ENCODE measurements at regions not wholly inside any gene's neighbourhood (a gene's known extent, or its start where the extent isn't known, plus 50 kb on each side); places are given as distances from the start of the nearest gene placed in this dataset.

- TF ChIP-seq SP1 (IDR thresholded peaks at IDR 0.05) (no peak), FOXA1 (IDR thresholded peaks at IDR 0.05) (no peak), TAF1 (conservative IDR thresholded peaks at IDR 0.05) (no peak), FOXA2 (IDR thresholded peaks at IDR 0.05) (no peak), RAD21 (IDR thresholded peaks at IDR 0.05) (no peak)
These were observed 266.6 kb upstream of the TPM1 start (continued) for GRCh38 chr15:62775932-62776331.

- 87% methylated on average over 2 of the region's 2 CpGs for WGBS
- Histone ChIP-seq H3K36me3 (ENCODE audit: control insufficient read depth in 4 of 4, insufficient read depth in 3 of 4, low read depth in 1 of 4, low read length in 3 of 4) (no peaks in the 10 kb centered on the region), H3K9me3 (ENCODE audit: control insufficient read depth in 4 of 4, low read length in 3 of 4) (no peaks in the 10 kb centered on the region)
These were observed 264.9 kb upstream of the TPM1 start for GRCh38 chr15:62777671-62778070.

DNA sequence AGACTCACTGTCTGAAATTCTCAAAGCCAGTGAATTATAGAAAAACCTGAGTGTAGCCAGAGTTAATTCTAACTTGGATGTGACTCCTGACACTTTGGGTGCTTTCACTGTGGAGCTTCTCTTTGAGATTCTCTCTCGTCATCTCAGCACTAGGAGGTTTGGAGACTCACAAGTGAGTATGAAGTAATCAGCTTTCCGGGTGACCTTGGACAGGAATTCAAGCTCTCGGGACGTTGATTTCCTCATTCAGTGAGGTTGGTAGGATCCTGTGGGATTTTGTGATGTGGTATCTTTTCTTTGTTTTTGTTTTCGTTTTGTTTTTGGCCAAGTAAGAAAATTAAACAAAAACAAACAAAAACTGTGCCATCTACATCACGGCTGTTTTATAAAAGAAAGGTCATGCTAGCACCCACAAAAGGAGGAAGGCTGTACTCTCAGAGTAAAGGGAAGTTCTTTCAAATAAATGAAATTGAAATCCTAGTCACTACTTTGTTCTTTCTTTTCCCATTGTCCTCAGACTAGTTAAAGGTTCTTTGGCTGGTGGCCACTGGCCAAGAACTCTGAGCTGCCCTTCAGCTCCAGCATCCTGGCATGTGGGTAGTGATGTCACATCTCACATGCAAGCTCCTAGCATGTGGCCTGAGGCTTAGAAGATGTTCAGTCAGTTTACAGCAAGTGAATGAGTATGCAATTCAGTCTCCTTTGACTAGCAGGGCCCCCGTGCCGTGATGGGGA lies 263.3 kb upstream of the TPM1 start:
- H3K9me3 ChIP-seq (ENCODE audit: control insufficient read depth in 4 of 4, low read length in 3 of 4) = no peaks in the 10 kb centered on the region
- no peak overlapping the region for H3K27ac ChIP-seq (ENCODE audit: low read depth in 1 of 2, low read length in 2 of 2)
- 64% methylated on average over 8 of the region's 8 CpGs for WGBS
- H3K4me1 ChIP-seq (ENCODE audit: control insufficient read depth in 4 of 4, insufficient read depth in 4 of 4, low read length in 3 of 4) = peaks cover 4 to 5% (median 4%) of the 10 kb centered on the region in 4 donors
- H3K27me3 ChIP-seq (ENCODE audit: control insufficient read depth in 4 of 4, insufficient read depth in 4 of 4, low read length in 3 of 4) = no peaks in the 10 kb centered on the region
- H3K9ac ChIP-seq (ENCODE audit: low read depth in 1 of 2, low read length in 2 of 2) = no peak overlapping the region
- DNase-seq (ENCODE audit: low spot score) = no peak
- no peaks in the 10 kb centered on the region for H3K36me3 ChIP-seq (ENCODE audit: control insufficient read depth in 4 of 4, insufficient read depth in 3 of 4, low read depth in 1 of 4, low read length in 3 of 4)
- H3K4me3 ChIP-seq (ENCODE audit: low read depth in 1 of 3, low read length in 3 of 3) = no peak overlapping the region
- no peak for TF ChIP-seq FOXA1 (IDR thresholded peaks at IDR 0.05)
- peak in 1 of 2 donors; percentile 3 for TF ChIP-seq RAD21 (IDR thresholded peaks at IDR 0.05)

More at GRCh38 chr15:62777671-62778070, 264.9 kb upstream of the TPM1 start:
- no peak for DNase-seq (ENCODE audit: low spot score)
- Histone ChIP-seq H3K9ac (ENCODE audit: low read depth in 1 of 2, low read length in 2 of 2) (no peak overlapping the region), H3K4me3 (ENCODE audit: low read depth in 1 of 3, low read length in 3 of 3) (no peak overlapping the region), H3K27me3 (ENCODE audit: control insufficient read depth in 4 of 4, insufficient read depth in 4 of 4, low read length in 3 of 4) (no peaks in the 10 kb centered on the region), H3K27ac (ENCODE audit: low read depth in 1 of 2, low read length in 2 of 2) (no peak overlapping the region), H3K4me1 (ENCODE audit: control insufficient read depth in 4 of 4, insufficient read depth in 4 of 4, low read length in 3 of 4) (peaks cover 4 to 5% (median 4%) of the 10 kb centered on the region in 4 donors)
- TF ChIP-seq FOXA1 (IDR thresholded peaks at IDR 0.05) = no peak
- TF ChIP-seq HNF4A (conservative IDR thresholded peaks at IDR 0.05) = no peak
- no peak for TF ChIP-seq YY1 (IDR thresholded peaks at IDR 0.05)
- TF ChIP-seq RXRA (IDR thresholded peaks at IDR 0.05) = no peak
- TF ChIP-seq EGR1 (IDR thresholded peaks at IDR 0.05; ENCODE audit: low read depth in 2 of 2) = no peak
- no peak for TF ChIP-seq NR2F2 (IDR thresholded peaks at IDR 0.05)
- TF ChIP-seq, protein P1, sequence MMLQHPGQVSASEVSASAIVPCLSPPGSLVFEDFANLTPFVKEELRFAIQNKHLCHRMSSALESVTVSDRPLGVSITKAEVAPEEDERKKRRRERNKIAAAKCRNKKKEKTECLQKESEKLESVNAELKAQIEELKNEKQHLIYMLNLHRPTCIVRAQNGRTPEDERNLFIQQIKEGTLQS (IDR thresholded peaks at IDR 0.05) = no peak
- no peak for TF ChIP-seq JUND (IDR thresholded peaks at IDR 0.05)
- no peak for TF ChIP-seq GABPA (IDR thresholded peaks at IDR 0.05 in 1 of 2, conservative IDR thresholded peaks at IDR 0.05 in 1 of 2)
- TF ChIP-seq HNF4G (IDR thresholded peaks at IDR 0.05) = no peak
- TF ChIP-seq FOXA2 (IDR thresholded peaks at IDR 0.05) = no peak
- TF ChIP-seq SP1 (IDR thresholded peaks at IDR 0.05) = no peak
- no peak for TF ChIP-seq CTCF (IDR thresholded peaks at IDR 0.05; ENCODE audit: low read depth, low read length, missing input control)
- TF ChIP-seq, protein P2, sequence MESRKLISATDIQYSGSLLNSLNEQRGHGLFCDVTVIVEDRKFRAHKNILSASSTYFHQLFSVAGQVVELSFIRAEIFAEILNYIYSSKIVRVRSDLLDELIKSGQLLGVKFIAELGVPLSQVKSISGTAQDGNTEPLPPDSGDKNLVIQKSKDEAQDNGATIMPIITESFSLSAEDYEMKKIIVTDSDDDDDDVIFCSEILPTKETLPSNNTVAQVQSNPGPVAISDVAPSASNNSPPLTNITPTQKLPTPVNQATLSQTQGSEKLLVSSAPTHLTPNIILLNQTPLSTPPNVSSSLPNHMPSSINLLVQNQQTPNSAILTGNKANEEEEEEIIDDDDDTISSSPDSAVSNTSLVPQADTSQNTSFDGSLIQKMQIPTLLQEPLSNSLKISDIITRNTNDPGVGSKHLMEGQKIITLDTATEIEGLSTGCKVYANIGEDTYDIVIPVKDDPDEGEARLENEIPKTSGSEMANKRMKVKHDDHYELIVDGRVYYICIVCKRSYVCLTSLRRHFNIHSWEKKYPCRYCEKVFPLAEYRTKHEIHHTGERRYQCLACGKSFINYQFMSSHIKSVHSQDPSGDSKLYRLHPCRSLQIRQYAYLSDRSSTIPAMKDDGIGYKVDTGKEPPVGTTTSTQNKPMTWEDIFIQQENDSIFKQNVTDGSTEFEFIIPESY (IDR thresholded peaks at IDR 0.05) = no peak

Data from liver (tissue), 8 donors.